ENCODE measurements at regions not wholly inside any gene's neighbourhood (a gene's known extent, or its start where the extent isn't known, plus 50 kb on each side); places are given as distances from the start of the nearest gene placed in this dataset.
"Not testable (repeated sequence)": the region's sequence is repeated elsewhere in the genome, so short reads cannot be mapped to it uniquely, and the experiment has no call there.

GRCh38 chrX:7351926-7352325 is 204.0 kb upstream of the PUDP start:
- DNase-seq (no peak), ATAC-seq (replicated peaks in 1 of 4) (no peak)
- ChIA-PET CTCF (no interaction called here), POLR2A (interaction anchor here in 1 of 2 donors (0.6 kb wide), 1 partner anchor 52 kb away, joined by 5 read pairs; no protein-coding TSS in a partner anchor)
- no peak overlapping the region for H3K4me3 Mint-ChIP-seq
- H3K9me3 ChIP-seq, result no peaks in the 10 kb centered on the region
- H3K36me3 ChIP-seq (ENCODE audit: control insufficient read depth in 2 of 2, extremely low read depth in 1 of 2, insufficient read depth in 1 of 2, low read length in 1 of 2), result peaks cover 0 to 5% of the 10 kb centered on the region in 2 donors
- peaks cover 8% of the 10 kb centered on the region for H3K36me3 Mint-ChIP-seq
- H3K27ac Mint-ChIP-seq, result no peak overlapping the region
- H3K4me1 Mint-ChIP-seq, result no peaks in the 10 kb centered on the region
- no peaks in the 10 kb centered on the region for H3K9me3 Mint-ChIP-seq
- no CpG with 5 or more reads among the region's 1 CpG for WGBS (ENCODE audit: insufficient coverage)
- no peaks in the 10 kb centered on the region for H3K27me3 Mint-ChIP-seq
- no peak overlapping the region for H3K4me3 ChIP-seq (ENCODE audit: control insufficient read depth in 1 of 2, extremely low read depth in 1 of 2, low read length in 1 of 2)
- no peak overlapping the region for H3K27ac ChIP-seq (ENCODE audit: low read length)
- no peaks in the 10 kb centered on the region for H3K27me3 ChIP-seq (replicated peaks in 1 of 2; ENCODE audit: control insufficient read depth in 2 of 2, extremely low read depth in 1 of 2, insufficient read depth in 2 of 2, low read length in 1 of 2)
- no peaks in the 10 kb centered on the region for H3K4me1 ChIP-seq (ENCODE audit: control insufficient read depth in 1 of 2, extremely low read depth in 1 of 2, insufficient read depth in 2 of 2, low read length in 2 of 2)

- peaks cover 8% of the 10 kb centered on the region for H3K36me3 Mint-ChIP-seq
- no peak overlapping the region for H3K27ac Mint-ChIP-seq
- H3K9me3 Mint-ChIP-seq, result no peaks in the 10 kb centered on the region
- Histone ChIP-seq H3K9me3 (no peaks in the 10 kb centered on the region), H3K4me3 (ENCODE audit: control insufficient read depth in 1 of 2, extremely low read depth in 1 of 2, low read length in 1 of 2) (no peak overlapping the region), H3K27ac (ENCODE audit: low read length) (no peak overlapping the region), H3K4me1 (ENCODE audit: control insufficient read depth in 1 of 2, extremely low read depth in 1 of 2, insufficient read depth in 2 of 2, low read length in 2 of 2) (no peaks in the 10 kb centered on the region), H3K27me3 (replicated peaks in 1 of 2; ENCODE audit: control insufficient read depth in 2 of 2, extremely low read depth in 1 of 2, insufficient read depth in 2 of 2, low read length in 1 of 2) (no peaks in the 10 kb centered on the region), H3K36me3 (ENCODE audit: control insufficient read depth in 2 of 2, extremely low read depth in 1 of 2, insufficient read depth in 1 of 2, low read length in 1 of 2) (peaks cover 0 to 5% of the 10 kb centered on the region in 2 donors)
- no peak overlapping the region for H3K4me3 Mint-ChIP-seq
- POLR2A ChIA-PET, result no interaction called here
- no peak for DNase-seq
- CTCF ChIA-PET, result no interaction called here
- no peaks in the 10 kb centered on the region for H3K27me3 Mint-ChIP-seq
- no CpG with 5 or more reads among the region's 5 CpGs for WGBS (ENCODE audit: insufficient coverage)
- no peak for ATAC-seq (replicated peaks in 1 of 4)
- no peaks in the 10 kb centered on the region for H3K4me1 Mint-ChIP-seq
These were observed 199.5 kb upstream of the PUDP start for GRCh38 chrX:7347465-7347864.

- no peaks in the 10 kb centered on the region for H3K36me3 ChIP-seq (ENCODE audit: control insufficient read depth in 2 of 2, extremely low read depth in 1 of 2, insufficient read depth in 1 of 2, low read length in 1 of 2)
- Mint-ChIP-seq H3K27ac (no peak overlapping the region), H3K36me3 (peaks cover 13% of the 10 kb centered on the region), H3K4me3 (no peak overlapping the region), H3K9me3 (no peaks in the 10 kb centered on the region), H3K27me3 (no peaks in the 10 kb centered on the region), H3K4me1 (no peaks in the 10 kb centered on the region)
- no peak overlapping the region for H3K27ac ChIP-seq (ENCODE audit: low read length)
- H3K4me1 ChIP-seq (ENCODE audit: control insufficient read depth in 1 of 2, extremely low read depth in 1 of 2, insufficient read depth in 2 of 2, low read length in 2 of 2), result no peaks in the 10 kb centered on the region
- ATAC-seq (replicated peaks in 1 of 4) (no peak), DNase-seq (no peak)
- H3K4me3 ChIP-seq (ENCODE audit: control insufficient read depth in 1 of 2, extremely low read depth in 1 of 2, low read length in 1 of 2), result no peak overlapping the region
- H3K27me3 ChIP-seq (replicated peaks in 1 of 2; ENCODE audit: control insufficient read depth in 2 of 2, extremely low read depth in 1 of 2, insufficient read depth in 2 of 2, low read length in 1 of 2), result no peaks in the 10 kb centered on the region
- no peaks in the 10 kb centered on the region for H3K9me3 ChIP-seq
- CTCF ChIA-PET, result no interaction called here
- POLR2A ChIA-PET, result no interaction called here
- no CpG with 5 or more reads among the region's 1 CpG for WGBS (ENCODE audit: insufficient coverage)
These were observed 198.1 kb upstream of the PUDP start for GRCh38 chrX:7346021-7346420.

- no peaks in the 10 kb centered on the region for H3K27me3 Mint-ChIP-seq
- no peak overlapping the region for H3K4me3 Mint-ChIP-seq
- Histone ChIP-seq H3K27me3 (replicated peaks in 1 of 2; ENCODE audit: control insufficient read depth in 2 of 2, extremely low read depth in 1 of 2, insufficient read depth in 2 of 2, low read length in 1 of 2) (no peaks in the 10 kb centered on the region), H3K4me1 (ENCODE audit: control insufficient read depth in 1 of 2, extremely low read depth in 1 of 2, insufficient read depth in 2 of 2, low read length in 2 of 2) (no peaks in the 10 kb centered on the region), H3K27ac (ENCODE audit: low read length) (no peak overlapping the region), H3K36me3 (ENCODE audit: control insufficient read depth in 2 of 2, extremely low read depth in 1 of 2, insufficient read depth in 1 of 2, low read length in 1 of 2) (no peaks in the 10 kb centered on the region), H3K9me3 (no peaks in the 10 kb centered on the region), H3K4me3 (ENCODE audit: control insufficient read depth in 1 of 2, extremely low read depth in 1 of 2, low read length in 1 of 2) (no peak overlapping the region)
- peaks cover 10% of the 10 kb centered on the region for H3K36me3 Mint-ChIP-seq
- no peak for ATAC-seq (replicated peaks in 1 of 4)
- no CpG with 5 or more reads among the region's 3 CpGs for WGBS (ENCODE audit: insufficient coverage)
- no peak for DNase-seq
- ChIA-PET CTCF (interaction anchor here in 1 of 2 donors (1.2 kb wide), 1 partner anchor 12 kb away, joined by 3 read pairs; no protein-coding TSS in a partner anchor), POLR2A (no interaction called here)
- no peak overlapping the region for H3K27ac Mint-ChIP-seq
- no peaks in the 10 kb centered on the region for H3K9me3 Mint-ChIP-seq
- no peaks in the 10 kb centered on the region for H3K4me1 Mint-ChIP-seq
These were observed 195.2 kb upstream of the PUDP start for GRCh38 chrX:7343181-7343580.

GRCh38 chrX:7335816-7336362 is 187.9 kb upstream of the PUDP start:
- DNase-seq; POLR2A ChIA-PET; H3K4me3 ChIP-seq (ENCODE audit: control insufficient read depth in 1 of 2, extremely low read depth in 1 of 2, low read length in 1 of 2); H3K27ac ChIP-seq (ENCODE audit: low read length); H3K27me3 Mint-ChIP-seq; H3K4me1 ChIP-seq (ENCODE audit: control insufficient read depth in 1 of 2, extremely low read depth in 1 of 2, insufficient read depth in 2 of 2, low read length in 2 of 2); H3K9me3 Mint-ChIP-seq; CTCF ChIA-PET; H3K4me1 Mint-ChIP-seq; H3K4me3 Mint-ChIP-seq; H3K27me3 ChIP-seq (replicated peaks in 1 of 2; ENCODE audit: control insufficient read depth in 2 of 2, extremely low read depth in 1 of 2, insufficient read depth in 2 of 2, low read length in 1 of 2); H3K27ac Mint-ChIP-seq; H3K36me3 ChIP-seq (ENCODE audit: control insufficient read depth in 2 of 2, extremely low read depth in 1 of 2, insufficient read depth in 1 of 2, low read length in 1 of 2); H3K9me3 ChIP-seq; ATAC-seq (replicated peaks in 1 of 4): not testable (repeated sequence)
- H3K36me3 Mint-ChIP-seq, result peaks cover 22% of the 10 kb centered on the region
- WGBS (ENCODE audit: insufficient coverage), result no CpG with 5 or more reads among the region's 2 CpGs

- H3K36me3 Mint-ChIP-seq, result peaks cover 17% of the 10 kb centered on the region
- 90% methylated on average over 2 of the region's 5 CpGs for WGBS (ENCODE audit: insufficient coverage)
- ChIA-PET POLR2A (no interaction called here), CTCF (no interaction called here)
- no peaks in the 10 kb centered on the region for H3K27me3 Mint-ChIP-seq
- no peak overlapping the region for H3K4me3 Mint-ChIP-seq
- H3K9me3 ChIP-seq, result no peaks in the 10 kb centered on the region
- no peak for DNase-seq
- no peaks in the 10 kb centered on the region for H3K36me3 ChIP-seq (ENCODE audit: control insufficient read depth in 2 of 2, extremely low read depth in 1 of 2, insufficient read depth in 1 of 2, low read length in 1 of 2)
- H3K27me3 ChIP-seq (replicated peaks in 1 of 2; ENCODE audit: control insufficient read depth in 2 of 2, extremely low read depth in 1 of 2, insufficient read depth in 2 of 2, low read length in 1 of 2), result no peaks in the 10 kb centered on the region
- H3K27ac Mint-ChIP-seq, result no peak overlapping the region
- H3K4me1 ChIP-seq (ENCODE audit: control insufficient read depth in 1 of 2, extremely low read depth in 1 of 2, insufficient read depth in 2 of 2, low read length in 2 of 2), result no peaks in the 10 kb centered on the region
- ATAC-seq (replicated peaks in 1 of 4), result no peak
- H3K9me3 Mint-ChIP-seq, result peaks cover 0 to 5% (median 0%) of the 10 kb centered on the region in 3 donors
- H3K27ac ChIP-seq (ENCODE audit: low read length), result no peak overlapping the region
- H3K4me3 ChIP-seq (ENCODE audit: control insufficient read depth in 1 of 2, extremely low read depth in 1 of 2, low read length in 1 of 2), result no peak overlapping the region
- no peaks in the 10 kb centered on the region for H3K4me1 Mint-ChIP-seq
These were observed 186.4 kb upstream of the PUDP start for GRCh38 chrX:7334253-7334935.

Data from T-cell (primary cell).